Hippocampal formation (tissue), 2 donors: ENCODE measurements at regions not wholly inside any gene's neighbourhood (a gene's known extent, or its start where the extent isn't known, plus 50 kb on each side); places are given as distances from the start of the nearest gene placed in this dataset.

Experiments used
- DNase-seq, 2 donors: peaks; one replicate each; lab custom pipeline; 2025; lab: John Stamatoyannopoulos, UW

DNA sequence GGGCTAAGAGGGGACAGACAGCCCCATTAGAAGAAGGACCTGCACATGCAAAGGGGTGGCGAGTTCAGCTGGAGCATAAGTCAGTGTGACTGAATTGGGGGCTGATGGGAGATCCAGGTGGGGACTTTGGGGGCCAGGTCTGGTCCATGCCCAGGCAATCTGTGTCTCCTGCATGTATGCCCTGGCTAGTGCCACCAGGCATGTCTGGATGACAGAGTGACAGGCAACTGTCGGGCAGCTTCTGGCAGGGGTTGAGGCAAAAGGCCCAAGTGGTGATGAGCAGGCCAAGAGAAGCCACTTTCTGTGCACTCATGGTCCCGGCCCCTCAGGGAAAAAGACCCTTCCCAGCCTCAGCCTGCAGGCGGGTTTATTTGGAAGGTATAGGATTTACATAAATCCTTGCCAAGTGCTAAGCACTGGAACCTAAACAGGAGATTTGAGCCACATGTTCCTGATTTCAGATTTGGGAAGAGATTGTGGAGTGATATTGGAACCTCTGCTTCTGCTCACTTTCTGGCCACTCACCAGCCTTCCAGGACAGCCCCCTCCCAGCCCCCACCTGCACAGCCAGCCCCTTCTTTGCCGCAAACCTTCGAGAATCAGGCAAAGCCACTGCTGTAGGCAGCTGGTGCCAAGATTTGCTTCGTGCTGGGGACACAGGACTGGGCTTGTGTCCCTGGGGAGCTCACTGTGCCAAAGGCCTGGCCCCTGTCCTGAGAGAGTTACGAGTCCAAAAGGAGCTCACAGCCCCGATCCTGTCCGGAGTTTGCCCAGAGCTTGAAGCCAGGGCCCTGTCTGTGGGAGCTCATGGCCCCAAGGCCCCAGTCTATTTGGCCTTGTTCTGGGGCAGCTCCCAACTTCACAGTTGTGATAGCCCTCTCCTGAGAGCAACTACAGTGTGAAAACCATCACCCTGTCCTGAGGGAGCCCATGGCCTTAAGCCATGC is 232.5 kb upstream of the RTL1 start:
- DNase-seq, result peak in 1 of 2 donors; percentile 14

DNA sequence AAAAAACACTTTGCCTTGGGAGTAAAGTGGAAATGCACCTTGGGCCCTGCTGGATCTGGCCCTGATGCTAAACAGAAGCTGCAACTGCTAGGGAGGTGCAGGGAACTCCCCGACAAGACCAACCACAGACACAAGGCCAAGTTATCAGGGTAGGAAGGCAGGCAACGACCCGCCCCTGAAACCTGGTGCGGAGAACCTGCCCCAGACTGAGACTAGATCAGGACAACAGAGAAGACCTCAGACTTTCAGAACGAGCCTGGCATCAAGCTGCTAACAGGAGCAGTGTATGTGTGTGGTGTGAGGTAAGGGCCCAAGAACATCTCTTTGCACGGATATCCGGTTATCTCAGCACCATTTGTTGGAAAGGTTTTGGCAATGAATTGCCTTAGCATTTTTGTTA is 233.7 kb upstream of the RTL1 start:
- DNase-seq, result no peak

DNA sequence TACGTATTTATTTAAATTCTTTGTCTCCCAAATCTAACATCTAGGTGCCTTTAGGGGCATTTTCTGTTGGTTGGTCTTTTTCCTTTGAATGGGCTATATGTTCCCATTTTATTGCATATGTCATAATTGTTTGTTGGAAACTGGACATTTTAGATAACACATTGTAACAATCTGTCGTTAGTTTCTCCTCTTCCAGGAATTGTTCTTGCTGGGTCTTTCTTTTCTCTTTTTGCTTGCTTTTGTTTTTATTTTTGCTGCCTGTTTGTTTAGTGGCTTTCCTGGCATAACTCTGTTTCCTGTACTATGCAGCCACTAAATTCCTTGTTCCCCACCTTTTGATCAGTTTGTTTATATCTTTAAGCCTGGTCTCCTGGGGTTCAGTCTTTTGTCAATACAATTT is 244.3 kb upstream of the RTL1 start:
- no peak for DNase-seq

DNA sequence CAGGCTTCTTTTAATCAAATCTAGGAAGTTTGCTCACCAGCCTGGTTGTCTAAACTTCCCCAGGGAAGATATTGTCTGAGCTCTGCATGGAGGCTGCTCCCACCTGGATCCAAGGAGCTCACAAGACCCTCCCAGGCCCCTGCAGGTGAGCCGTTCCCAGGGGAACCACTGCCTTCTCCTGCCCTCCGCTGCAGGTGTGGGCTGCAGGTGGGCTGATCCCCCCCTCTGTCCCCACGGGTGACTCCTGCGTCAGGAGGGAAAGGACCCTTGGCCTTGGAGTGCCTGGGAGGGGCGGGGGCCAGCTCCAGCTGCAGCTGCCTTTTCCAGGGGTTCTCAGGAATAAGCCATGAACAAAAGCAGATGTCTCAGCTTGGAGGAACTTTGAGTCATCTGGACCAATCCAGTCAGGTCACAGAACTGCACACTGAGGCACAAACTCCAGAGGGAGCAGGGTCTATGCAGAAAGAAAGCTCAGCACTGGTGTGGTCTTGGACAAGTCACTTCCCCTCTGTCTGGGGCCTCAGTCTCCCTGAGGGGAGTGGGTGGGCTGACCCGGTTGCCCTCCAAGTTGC is 246.6 kb upstream of the RTL1 start:
- DNase-seq, result no peak

DNA sequence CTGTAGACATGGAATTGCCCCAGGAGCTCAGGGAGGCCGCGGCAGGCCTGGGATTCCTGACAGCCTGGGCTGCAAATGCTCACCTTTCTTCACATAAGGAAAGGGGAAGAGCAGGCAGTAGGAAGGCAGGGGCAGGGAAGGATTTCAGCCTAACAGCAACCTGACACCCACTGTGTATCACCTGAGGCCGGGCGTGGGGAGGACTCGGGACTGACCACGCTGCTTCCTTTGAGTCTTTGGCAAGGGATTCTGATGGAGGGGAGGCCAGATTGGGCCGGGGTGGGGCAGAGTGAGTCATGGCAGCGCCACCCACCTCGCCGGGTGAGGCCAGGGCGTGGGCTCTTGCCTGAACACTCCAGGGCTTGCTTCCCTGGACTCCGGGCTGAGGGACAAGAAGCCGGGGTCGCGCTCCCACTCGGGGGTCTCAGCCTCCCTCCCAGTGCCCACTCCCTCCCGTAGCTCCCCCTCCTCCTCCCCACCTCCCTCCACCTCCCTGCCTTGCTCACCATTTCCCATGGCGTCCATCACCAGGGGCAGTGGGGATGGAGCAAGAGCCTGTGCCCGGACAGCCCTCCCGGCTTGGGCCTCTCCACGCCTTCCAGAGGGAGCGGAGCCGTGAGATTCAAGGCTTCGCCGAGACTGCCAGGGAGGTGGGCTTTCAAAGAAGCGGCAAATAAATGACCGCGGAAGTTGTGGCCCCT is 247.9 kb upstream of the RTL1 start:
- no peak for DNase-seq

DNA sequence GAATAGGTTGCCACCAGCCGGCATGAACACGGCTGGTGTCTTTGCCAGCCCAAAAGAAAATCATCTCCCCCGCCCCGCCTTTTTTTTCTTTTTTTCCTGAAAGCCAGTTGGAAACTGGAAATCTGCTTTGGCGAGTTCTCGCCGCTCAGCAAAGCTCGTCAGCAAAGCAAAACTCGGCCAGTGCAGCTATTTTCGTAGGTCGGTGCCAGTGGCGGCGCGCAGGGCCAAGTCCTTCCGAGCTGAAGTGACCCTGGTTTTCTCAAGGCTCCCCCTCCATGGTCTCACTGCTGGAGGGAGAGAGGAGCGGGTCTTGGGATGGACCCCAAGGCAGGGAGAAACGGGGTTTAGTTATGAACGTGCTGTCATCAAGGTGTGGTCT is 248.4 kb upstream of the RTL1 start:
- DNase-seq, result no peak

DNA sequence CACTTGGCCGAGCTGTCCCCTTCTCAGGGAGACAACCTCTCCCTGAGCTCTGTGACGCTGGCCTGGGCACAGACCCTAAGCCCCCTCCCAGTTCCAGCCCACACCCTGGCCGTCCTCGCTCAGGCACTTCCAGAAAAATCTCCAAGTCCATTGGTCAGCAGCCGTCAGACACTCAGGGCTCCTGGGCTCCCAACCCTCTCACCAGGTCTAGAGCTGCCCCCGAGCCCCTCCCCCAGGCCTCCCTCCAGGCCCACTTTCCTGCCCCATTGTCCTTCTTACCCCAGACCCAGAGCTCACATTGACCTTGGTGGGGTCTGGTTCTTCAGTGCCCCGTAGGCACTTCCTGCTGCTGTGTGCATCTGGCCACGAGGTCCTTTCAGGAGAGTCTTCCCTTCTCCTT is 249.3 kb upstream of the RTL1 start:
- no peak for DNase-seq

DNA sequence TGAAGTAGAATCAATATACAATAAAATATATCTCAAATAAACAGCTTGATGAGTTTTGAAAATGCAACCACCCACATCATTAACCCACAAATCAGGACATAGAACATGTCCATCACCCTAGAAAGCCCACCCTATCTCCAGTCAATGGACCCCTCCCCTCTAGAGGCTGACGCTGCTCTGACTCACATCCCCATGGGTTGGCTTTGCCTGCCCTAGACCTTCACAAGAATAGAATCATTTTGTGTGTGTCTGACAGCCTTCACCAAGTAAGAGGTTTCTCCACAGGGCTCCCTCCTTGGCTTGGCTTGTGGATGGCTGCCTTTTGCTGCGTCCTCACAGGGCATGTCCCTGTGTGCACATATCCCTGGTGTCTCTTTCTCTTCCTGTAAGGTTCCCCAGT is 250.2 kb upstream of the RTL1 start:
- no peak for DNase-seq

DNA sequence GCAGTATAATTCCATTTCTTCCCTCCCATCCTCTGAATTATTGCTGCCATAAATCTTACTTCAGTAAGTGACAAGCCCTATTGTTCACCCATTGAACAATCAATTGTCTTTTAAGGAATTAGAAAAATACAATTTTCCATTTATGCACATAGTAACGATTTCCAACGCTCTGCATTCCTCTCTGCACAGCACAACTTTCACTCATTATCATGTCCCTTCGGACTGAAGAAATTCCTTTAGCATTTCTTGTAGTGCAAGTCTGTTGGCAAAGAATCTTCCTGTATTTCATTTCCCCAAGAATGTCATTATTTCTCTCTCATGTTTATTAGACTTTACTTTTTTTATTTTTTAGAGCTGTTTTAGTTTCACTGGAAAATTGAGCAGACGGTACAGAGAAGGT is 252.1 kb upstream of the RTL1 start:
- no peak for DNase-seq

DNA sequence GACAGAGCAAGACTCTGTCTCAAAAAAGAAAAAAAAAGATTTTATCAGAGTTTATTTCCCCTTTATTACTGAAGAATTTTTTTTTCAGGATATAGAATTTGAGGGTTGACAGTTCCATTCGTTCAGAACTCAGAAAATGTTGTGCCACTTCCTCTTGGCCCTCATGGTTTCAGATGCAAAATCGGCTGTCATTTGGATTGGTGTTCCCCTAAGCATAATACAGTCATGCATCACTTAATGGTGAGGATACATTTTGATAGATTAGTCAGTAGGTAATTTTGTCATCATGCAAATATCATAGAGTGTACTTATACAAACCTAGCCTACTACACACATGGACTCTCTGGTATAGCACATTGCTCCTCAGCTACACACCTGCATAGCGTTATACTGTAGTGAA is 263.9 kb upstream of the RTL1 start:
- no peak for DNase-seq

DNA sequence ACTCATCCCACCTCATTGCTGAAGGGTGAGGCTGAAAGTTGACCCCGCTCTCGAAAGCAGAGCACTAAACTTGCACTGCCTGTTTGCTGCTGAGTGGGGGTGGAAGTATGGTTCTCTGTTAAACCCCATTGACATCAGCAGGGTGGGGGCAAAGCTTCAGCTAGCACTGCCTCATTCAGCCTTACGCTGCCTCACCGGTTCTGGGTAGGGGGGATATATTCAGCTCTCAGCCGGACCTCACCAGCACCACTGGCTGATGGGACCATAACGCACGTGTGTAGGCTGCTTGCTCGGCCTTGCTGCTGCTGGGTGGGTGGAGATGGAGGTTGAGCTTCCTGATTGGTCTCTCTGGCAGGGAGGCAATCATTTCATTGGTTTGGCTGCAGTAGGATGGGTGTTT is 265.7 kb upstream of the RTL1 start:
- DNase-seq, result no peak

DNA sequence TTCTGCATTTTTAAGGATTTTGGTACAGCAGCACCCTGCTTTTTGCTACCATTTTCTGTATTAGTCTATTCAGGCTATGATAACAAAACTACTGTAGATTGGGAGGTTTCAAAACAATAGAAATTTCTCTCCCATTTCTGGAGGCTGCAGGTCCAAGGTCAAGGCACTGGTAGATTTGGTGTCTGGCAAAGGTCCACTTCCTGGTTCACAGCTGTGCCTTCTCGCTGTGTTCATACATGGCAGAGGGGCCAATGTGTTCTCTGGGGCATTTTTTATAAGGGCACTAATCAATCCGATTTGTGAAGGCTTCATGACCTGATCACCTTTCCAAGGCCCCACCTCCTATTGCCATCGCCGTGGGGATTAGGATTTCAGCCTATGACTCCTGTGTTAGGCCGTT is 268.1 kb upstream of the RTL1 start:
- no peak for DNase-seq

DNA sequence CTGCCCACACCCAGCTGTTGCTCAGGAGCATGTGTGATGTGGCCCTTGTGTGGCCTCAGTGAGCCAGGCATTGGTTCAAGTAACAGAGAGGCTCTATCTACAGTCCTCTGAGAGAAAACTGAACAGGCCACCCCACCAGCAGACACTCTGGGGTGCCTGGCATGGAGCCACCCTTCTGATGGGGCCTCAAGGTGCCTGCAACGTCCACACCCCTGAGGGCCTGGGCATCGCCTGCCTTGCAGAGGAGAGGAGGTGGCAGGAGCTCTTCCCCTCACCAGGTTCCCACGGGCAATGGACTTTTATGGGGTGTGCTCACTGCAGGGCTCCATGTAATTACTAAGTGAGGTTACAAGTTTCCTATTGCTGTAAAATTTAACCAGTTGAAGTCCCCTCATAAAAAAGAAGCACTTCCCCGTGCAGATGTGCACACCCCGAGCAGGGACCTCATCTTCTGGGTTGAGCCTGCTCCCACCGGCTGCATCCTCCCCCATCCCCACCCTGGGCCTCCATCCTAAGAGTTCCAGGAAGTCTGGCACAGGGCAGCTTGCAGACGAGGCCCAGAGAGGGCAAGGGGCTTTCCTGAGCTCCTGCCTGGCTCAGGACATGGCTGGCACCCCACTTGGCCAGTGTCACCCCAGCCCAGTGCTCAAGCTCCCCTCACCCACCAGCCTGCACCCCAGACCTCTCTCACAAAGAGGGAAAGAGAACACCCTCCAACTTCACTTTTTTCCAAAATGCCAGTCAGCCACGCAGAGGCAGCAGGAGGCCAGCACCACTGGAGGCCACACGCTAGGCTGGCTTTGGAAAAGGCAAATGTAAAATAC is 270.4 kb upstream of the RTL1 start:
- DNase-seq, result no peak

DNA sequence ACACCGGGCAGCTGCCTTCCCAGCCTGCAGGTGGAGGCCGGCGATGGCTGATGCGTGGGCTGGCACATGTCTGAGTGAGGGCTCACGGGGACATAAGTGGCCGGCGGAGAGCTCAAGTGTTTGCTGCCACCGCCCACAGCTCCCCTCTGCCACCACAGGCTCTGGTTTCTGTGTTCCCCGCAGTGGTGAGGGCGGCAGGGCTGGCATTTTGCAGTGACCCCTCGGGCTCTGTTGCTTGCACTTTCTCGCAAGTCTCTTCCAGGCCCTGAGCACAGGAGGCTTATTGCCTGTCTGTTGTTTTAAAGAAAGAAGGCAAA is 271.0 kb upstream of the RTL1 start:
- no peak for DNase-seq

DNA sequence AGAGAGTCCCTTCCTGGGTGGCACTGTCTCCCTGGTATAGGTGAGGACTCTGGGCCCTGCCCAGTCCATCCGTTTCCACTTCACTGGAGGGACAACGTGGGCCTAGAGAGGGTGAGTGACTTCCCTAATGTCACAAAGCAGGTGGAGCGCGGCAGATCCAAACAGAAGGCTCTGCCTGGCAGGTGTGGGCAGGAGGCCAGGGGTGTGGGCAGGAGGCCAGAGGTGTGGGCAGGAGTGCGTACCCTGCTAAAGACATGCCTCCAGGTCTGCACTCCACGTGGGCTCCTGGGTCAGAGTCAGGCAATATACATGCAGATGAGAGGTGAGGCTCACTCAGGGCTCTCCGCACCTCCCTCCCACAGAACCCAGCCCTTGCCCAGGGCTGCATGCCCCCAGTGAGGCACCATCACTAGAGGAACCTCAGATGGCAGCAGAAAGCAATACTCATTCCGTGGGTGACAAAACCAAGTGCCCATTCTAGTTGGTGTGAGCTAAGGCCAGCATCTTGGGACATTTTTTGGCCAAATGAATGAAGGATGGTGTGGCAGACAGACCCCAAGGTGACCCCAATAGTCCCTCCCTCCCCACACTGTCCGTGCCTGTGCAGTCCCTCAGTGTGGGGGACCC is 271.6 kb upstream of the RTL1 start:
- DNase-seq, result no peak

DNA sequence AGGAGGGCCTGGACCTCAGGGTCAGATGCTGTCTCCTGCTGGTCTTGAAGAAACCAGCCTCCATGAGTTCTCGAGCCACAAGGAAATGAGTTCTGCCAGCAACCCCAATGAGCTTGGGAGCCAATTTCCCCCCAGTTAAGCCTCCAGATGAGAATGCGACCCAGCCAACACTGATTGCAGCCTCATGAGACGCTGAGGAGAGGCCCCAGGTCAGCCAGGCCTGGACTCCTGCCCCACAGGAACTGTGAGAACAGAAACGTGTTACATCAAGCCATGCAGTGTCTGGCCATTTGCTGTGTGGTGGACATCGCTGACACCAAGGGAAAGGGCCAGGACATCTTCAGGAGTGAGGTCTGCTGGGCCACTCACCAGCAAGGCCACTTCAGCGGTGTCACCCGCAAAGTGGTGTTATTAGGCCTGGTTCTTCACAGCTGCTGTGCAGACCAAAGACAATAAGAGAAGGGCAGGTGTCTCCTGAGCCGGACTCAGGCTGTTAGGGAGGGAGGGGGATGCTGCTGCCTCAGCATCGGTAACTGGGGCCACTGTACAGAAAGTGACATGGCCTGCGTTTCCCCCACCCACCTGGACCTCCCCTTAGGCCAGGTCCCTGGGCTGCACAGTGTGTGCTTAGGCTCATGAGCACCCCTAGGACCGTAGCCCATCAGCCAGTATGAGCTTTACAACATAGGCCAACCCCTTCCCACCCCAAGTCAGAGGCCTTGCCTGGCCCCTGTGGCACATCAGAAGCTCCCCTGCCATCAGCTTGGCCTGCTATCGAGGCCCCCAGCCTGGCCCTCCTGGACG is 272.4 kb upstream of the RTL1 start:
- no peak for DNase-seq

DNA sequence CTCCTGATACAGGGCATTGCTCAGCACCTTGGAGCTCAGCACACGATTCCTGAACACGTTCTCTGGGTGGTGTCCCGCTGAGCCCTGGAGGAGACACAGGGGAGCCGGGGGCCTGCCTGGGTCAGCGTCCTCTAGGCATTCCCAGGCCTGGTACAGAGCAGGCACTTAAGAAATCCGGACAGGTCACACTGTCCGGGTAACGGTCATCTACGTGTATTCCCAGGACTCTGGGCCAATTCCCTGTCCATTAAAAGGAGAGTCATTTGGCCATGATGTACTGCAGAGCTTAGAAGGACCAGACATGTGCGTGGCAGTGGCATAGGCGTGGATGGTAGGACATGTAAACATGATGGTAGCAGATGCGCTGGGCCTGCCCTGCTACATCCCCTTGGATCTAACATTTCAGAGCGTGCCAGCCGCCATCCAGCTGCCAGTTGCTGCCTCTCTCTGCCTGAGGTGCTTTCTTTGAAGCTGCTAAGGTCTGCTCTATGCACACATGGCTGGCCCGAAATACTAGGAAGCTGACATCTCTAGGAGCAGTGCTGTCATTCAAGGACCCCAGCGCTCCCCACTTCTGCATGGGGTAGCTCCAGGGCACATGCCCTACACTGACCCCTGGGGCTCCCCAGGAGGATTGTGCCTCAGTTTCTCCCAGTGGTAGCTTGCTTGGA is 273.1 kb upstream of the RTL1 start:
- no peak for DNase-seq

DNA sequence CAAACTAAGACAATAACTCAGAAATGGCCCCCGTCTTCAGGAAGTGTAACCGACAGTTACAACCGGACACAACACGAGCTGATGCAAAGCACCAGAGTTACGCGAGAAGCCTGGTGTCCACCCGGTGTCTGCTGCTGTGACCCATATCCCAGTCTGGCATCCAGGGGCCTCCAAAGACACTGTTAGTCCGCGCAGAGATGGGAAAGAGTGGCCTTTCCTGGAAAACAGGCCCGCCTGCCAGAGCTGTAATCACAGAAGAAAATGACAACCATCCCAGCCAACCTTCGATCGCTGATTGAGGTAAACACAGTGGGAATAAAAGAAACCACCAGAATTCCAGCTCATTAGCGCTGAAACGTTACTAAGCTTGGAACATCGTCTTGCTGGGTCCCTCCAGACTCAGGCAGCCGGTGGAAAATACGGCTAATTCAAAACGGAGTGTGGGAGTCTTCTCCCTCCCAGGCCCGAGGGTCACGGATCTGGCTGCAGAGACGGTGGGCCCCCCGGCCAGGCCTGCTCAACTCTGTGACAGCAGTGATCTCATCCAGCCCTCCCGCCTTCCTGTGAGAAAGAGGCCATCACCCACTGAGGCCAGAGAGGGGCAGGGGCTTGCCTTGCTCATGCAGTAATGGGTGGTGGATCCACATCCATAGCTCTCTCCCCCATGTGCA is 273.9 kb upstream of the RTL1 start:
- DNase-seq, result no peak

DNA sequence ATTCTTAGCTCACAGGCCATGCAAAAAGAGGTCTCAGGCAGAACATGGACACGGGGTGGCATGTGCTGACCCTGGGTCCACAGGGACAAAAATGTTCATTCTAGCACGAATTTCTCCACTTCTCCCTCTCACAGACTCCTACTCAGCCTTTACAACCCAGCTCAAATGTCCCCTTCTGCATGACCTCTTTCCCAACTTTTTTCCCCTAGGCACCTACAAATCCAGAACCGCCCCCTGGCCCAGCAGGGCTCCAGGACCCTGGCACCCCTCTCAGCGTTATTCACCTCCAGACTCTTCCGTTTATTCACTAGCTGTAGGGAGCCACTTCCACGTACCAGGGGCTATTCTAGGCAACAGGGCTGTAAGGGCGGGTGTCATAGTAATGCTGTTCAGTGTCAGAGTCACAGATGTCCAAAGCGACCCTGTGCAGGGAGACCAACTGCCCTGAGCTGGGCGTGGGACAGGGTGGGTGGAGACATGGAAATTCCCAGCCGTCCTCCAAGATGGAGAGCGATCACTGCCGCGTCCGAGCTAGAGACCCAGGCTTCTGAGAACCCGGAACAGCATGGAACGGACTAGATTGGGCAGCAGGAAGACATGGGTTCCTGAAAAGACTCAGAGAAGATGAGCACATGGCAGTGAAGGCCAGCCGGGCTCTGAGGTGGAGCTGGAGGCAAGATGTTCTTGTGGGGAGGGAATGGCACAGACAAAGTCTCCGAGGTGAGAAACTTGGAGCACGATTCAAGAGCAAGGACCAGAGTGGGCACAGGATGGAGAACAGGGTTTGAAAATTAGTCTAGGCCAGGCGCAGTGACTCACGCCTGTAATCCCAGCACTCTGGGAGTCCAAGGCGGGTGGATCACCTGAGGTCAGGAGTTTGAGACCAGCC is 274.9 kb upstream of the RTL1 start:
- no peak for DNase-seq
